H9 (cell line): ENCODE measurements at regions not wholly inside any gene's neighbourhood (a gene's known extent, or its start where the extent isn't known, plus 50 kb on each side); places are given as distances from the start of the nearest gene placed in this dataset.

Experiments
- DNase-seq: peaks from one replicate; pipeline ENCODE4 v3.0.0-alpha.2; 2017
- H2AFZ ChIP-seq: one replicate; pipeline ENCODE4 v1.6.1; 2013; ENCODE audit warnings: mild to moderate bottlenecking, low read length, control low read depth, moderate library complexity
- H2AK5ac ChIP-seq: 2 replicates; pipeline ENCODE4 v1.6.1; 2013; ENCODE audit warnings: low read length, control low read depth, mixed read lengths; ENCODE audit not compliant: insufficient read length
- H2BK120ac ChIP-seq: one replicate; pipeline ENCODE4 v1.6.1; 2013; ENCODE audit warnings: low read depth, mild to moderate bottlenecking, low read length, control low read depth, inconsistent platforms; ENCODE audit not compliant: poor library complexity, severe bottlenecking
- H2BK12ac ChIP-seq: 2 replicates; pipeline ENCODE4 v1.6.1; 2013; ENCODE audit warnings: low read length, control low read depth, mixed read lengths, low read depth; ENCODE audit not compliant: insufficient read length
- H2BK15ac ChIP-seq: 2 replicates; pipeline ENCODE4 v1.6.1; 2013; ENCODE audit warnings: low read depth, low read length, control low read depth
- H2BK20ac ChIP-seq: one replicate; pipeline ENCODE4 v1.6.1; 2013; ENCODE audit warnings: low read depth, mild to moderate bottlenecking, low read length, control low read depth, inconsistent platforms; ENCODE audit not compliant: poor library complexity, severe bottlenecking
- H2BK5ac ChIP-seq: 2 replicates; pipeline ENCODE4 v1.6.1; 2013; ENCODE audit warnings: low read length, control low read depth, mixed read lengths; ENCODE audit not compliant: insufficient read length
- H3K14ac ChIP-seq: 2 replicates; pipeline ENCODE4 v1.6.1; 2013; ENCODE audit warnings: low read length, control low read depth; ENCODE audit not compliant: insufficient read depth
- H3K18ac ChIP-seq: 2 replicates; pipeline ENCODE4 v1.6.1; 2013; ENCODE audit warnings: low read depth, mild to moderate bottlenecking, mixed read lengths, low read length, control low read depth; ENCODE audit not compliant: insufficient read length
- H3K23ac ChIP-seq: 2 replicates; pipeline ENCODE4 v1.6.1; 2013; ENCODE audit warnings: low read length, control low read depth, mixed read lengths, low read depth; ENCODE audit not compliant: insufficient read length
- H3K23me2 ChIP-seq: 2 replicates; pipeline ENCODE4 v1.6.1; 2013; ENCODE audit warnings: low read depth, mild to moderate bottlenecking, mixed read lengths, low read length, control low read depth; ENCODE audit not compliant: insufficient read length, poor library complexity, severe bottlenecking
- H3K27ac ChIP-seq: 2 replicates; pipeline ENCODE4 v1.5.1; 2013; ENCODE audit warnings: low read length, control low read depth, mixed read lengths, low read depth; ENCODE audit not compliant: insufficient read length
- H3K27me3 ChIP-seq: 2 replicates; pipeline ENCODE4 v1.6.1; 2013; ENCODE audit warnings: low read length, control low read depth, inconsistent platforms; ENCODE audit not compliant: insufficient read depth
- H3K4ac ChIP-seq: 2 replicates; pipeline ENCODE4 v1.6.1; 2013; ENCODE audit warnings: low read depth, mild to moderate bottlenecking, control low read depth, inconsistent platforms, low read length, moderate library complexity
- H3K4me1 ChIP-seq: 2 replicates; pipeline ENCODE4 v1.6.1; 2013; ENCODE audit warnings: low read length, control low read depth, inconsistent platforms; ENCODE audit not compliant: insufficient read depth
- H3K4me2 ChIP-seq: 2 replicates; pipeline ENCODE4 v1.6.1; 2013; ENCODE audit warnings: low read length, control low read depth, mixed read lengths; ENCODE audit not compliant: insufficient read length, insufficient read depth
- H3K56ac ChIP-seq: 2 replicates; pipeline ENCODE4 v1.6.1; 2013; ENCODE audit warnings: low read depth, mild to moderate bottlenecking, mixed read lengths, low read length, control low read depth; ENCODE audit not compliant: insufficient read length
- H3K79me1 ChIP-seq: 2 replicates; pipeline ENCODE4 v1.6.1; 2013; ENCODE audit warnings: low read depth, mild to moderate bottlenecking, moderate library complexity, low read length, control low read depth, inconsistent platforms; ENCODE audit not compliant: insufficient read depth, poor library complexity, severe bottlenecking
- H3K79me2 ChIP-seq: 2 replicates; pipeline ENCODE4 v1.6.1; 2013; ENCODE audit warnings: low read length, control low read depth, inconsistent platforms; ENCODE audit not compliant: insufficient read depth
- H3K9ac ChIP-seq: 2 replicates; pipeline ENCODE4 v1.6.1; 2013; ENCODE audit warnings: low read length, control low read depth, mixed read lengths; ENCODE audit not compliant: insufficient read length; ENCODE audit errors: extremely low read depth
- H3K9me3 ChIP-seq: one replicate; pipeline ENCODE4 v1.6.1; 2013; ENCODE audit warnings: low read depth, low read length, inconsistent platforms; ENCODE audit not compliant: control insufficient read depth
- H3T11ph ChIP-seq: one replicate; pipeline ENCODE4 v1.6.1; 2013; ENCODE audit warnings: mild to moderate bottlenecking, low read length, control low read depth, inconsistent platforms
- H4K20me1 ChIP-seq: one replicate; pipeline ENCODE4 v1.6.1; 2013; ENCODE audit not compliant: control insufficient read depth, insufficient read length, insufficient read depth
- H4K5ac ChIP-seq: 2 replicates; pipeline ENCODE4 v1.6.1; 2013; ENCODE audit warnings: low read depth, mild to moderate bottlenecking, mixed read lengths, low read length, control low read depth; ENCODE audit not compliant: insufficient read length
- H4K8ac ChIP-seq: replicated peaks from 2 replicates; pipeline ENCODE4 v1.6.1; 2013; ENCODE audit warnings: low read length, control low read depth, mixed read lengths, low read depth; ENCODE audit not compliant: insufficient read length
- H4K91ac ChIP-seq: 2 replicates; pipeline ENCODE4 v1.6.1; 2013; ENCODE audit warnings: low read depth, mild to moderate bottlenecking, moderate library complexity, mixed read lengths, low read length, control low read depth; ENCODE audit not compliant: insufficient read length
- H3K27ac Mint-ChIP-seq, 3 experiments: 2 replicates in 2 of 3; 3 replicates in 1 of 3; pipeline ENCODE4 v1.8.0; 2020 to 2021; ENCODE audit warnings: mixed read lengths in 3 of 3, mild to moderate bottlenecking in 1 of 3, moderate library complexity in 1 of 3
- H3K27me3 Mint-ChIP-seq: 2 replicates; pipeline ENCODE4 v1.8.0; 2021; ENCODE audit warnings: low read depth, mild to moderate bottlenecking, moderate library complexity, mixed read lengths
- H3K36me3 Mint-ChIP-seq, 3 experiments: 2 replicates in 2 of 3; 3 replicates in 1 of 3; pipeline ENCODE4 v1.8.0; 2020 to 2021; ENCODE audit warnings: low read depth in 3 of 3, mixed read lengths in 3 of 3; ENCODE audit not compliant: insufficient read depth in 1 of 3
- H3K4me1 Mint-ChIP-seq, 2 experiments: 2 replicates each; pipeline ENCODE4 v1.8.0; 2020; ENCODE audit warnings: mixed read lengths in 2 of 2
- H3K4me3 Mint-ChIP-seq, 2 experiments: 2 replicates in 1 of 2; 3 replicates in 1 of 2; pipeline ENCODE4 v1.8.0; 2020 to 2021; ENCODE audit warnings: mild to moderate bottlenecking in 2 of 2, mixed read lengths in 2 of 2, moderate library complexity in 1 of 2
- H3K9me3 Mint-ChIP-seq, 2 experiments: 2 replicates in 1 of 2; 3 replicates in 1 of 2; pipeline ENCODE4 v1.8.0; 2020; ENCODE audit warnings: mild to moderate bottlenecking in 2 of 2, mixed read lengths in 2 of 2, moderate library complexity in 1 of 2
- WGBS: extraction: QIAGEN DNeasy Blood & Tissue Kit; methylation state at CpG from one replicate; pipeline ENCODE4 v1.1.7; 2013; ENCODE audit warnings: missing lambda C conversion rate, low lambda C conversion rate, mixed read lengths; ENCODE audit not compliant: insufficient read length; ENCODE audit errors: extremely low coverage; 5-methylcytosine and 5-hydroxymethylcytosine counted together
- TF ChIP-seq, protein P1 (sequence below): fragments of 200-600 bp; sonication (generic); conservative IDR thresholded peaks from 3 replicates; pipeline ENCODE4 v1.8.0; 2021; ENCODE audit warnings: antibody characterized with exemption, mild to moderate bottlenecking

DNA sequence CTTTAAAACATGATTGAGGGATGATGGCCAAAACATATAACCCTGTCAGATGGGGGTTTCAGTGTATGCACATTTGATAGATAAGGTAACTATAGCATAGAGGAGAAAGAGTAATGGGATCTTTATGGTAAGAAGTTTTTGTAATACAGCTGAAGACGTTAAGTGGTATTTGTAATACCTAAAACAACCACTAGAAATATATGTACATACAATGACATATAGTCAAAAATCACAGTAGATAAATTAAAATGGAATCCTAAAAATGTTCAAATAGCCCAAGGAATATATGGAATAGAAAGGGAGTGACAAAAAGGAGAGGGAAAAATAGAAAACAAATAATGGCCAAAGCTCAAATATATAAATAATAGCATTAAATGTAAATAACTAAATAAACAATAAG lies 371.3 kb upstream of the FSTL5 start:
- no peaks in the 10 kb centered on the region for H3K27me3 ChIP-seq
- no peak overlapping the region for H3T11ph ChIP-seq
- H3K4me1 Mint-ChIP-seq, result no peaks in the 10 kb centered on the region

More for the DNA sequence above, 371.3 kb upstream of the FSTL5 start:
- H2BK12ac ChIP-seq, result no peak overlapping the region
- H3K18ac ChIP-seq, result no peak overlapping the region
- H2AK5ac ChIP-seq, result no peak overlapping the region
- no peak overlapping the region for H3K56ac ChIP-seq
- H4K20me1 ChIP-seq, result no peaks in the 10 kb centered on the region
- no peak overlapping the region for H2AFZ ChIP-seq
- H3K9me3 Mint-ChIP-seq, result peaks cover 2 to 3% of the 10 kb centered on the region in 2 experiments; a peak in 3 of 5 replicates
- H3K27ac Mint-ChIP-seq, result no peak overlapping the region
- H3K4me3 Mint-ChIP-seq, result no peak overlapping the region
- H2BK20ac ChIP-seq, result no peak overlapping the region
- H3K27me3 Mint-ChIP-seq, result no peaks in the 10 kb centered on the region; the same call in 1 of the 2 replicates
- H3K4me1 ChIP-seq, result no peaks in the 10 kb centered on the region
- no peaks in the 10 kb centered on the region for H3K9me3 ChIP-seq
- H2BK5ac ChIP-seq, result no peak overlapping the region
- TF ChIP-seq, protein P1, sequence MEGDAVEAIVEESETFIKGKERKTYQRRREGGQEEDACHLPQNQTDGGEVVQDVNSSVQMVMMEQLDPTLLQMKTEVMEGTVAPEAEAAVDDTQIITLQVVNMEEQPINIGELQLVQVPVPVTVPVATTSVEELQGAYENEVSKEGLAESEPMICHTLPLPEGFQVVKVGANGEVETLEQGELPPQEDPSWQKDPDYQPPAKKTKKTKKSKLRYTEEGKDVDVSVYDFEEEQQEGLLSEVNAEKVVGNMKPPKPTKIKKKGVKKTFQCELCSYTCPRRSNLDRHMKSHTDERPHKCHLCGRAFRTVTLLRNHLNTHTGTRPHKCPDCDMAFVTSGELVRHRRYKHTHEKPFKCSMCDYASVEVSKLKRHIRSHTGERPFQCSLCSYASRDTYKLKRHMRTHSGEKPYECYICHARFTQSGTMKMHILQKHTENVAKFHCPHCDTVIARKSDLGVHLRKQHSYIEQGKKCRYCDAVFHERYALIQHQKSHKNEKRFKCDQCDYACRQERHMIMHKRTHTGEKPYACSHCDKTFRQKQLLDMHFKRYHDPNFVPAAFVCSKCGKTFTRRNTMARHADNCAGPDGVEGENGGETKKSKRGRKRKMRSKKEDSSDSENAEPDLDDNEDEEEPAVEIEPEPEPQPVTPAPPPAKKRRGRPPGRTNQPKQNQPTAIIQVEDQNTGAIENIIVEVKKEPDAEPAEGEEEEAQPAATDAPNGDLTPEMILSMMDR, result peak; percentile 37; the same call in 2 of the 3 replicates
- H3K79me2 ChIP-seq, result no peaks in the 10 kb centered on the region
- H3K23ac ChIP-seq, result no peak overlapping the region
- H4K91ac ChIP-seq, result no peak overlapping the region
- no CpG with 5 or more reads among the region's 1 CpG for WGBS
- H4K5ac ChIP-seq, result no peak overlapping the region
- no peak overlapping the region for H3K4ac ChIP-seq
- H3K27ac ChIP-seq, result no peak overlapping the region
- no peak overlapping the region for H3K4me2 ChIP-seq
- no peaks in the 10 kb centered on the region for H3K23me2 ChIP-seq
- H2BK15ac ChIP-seq, result no peak overlapping the region
- peaks cover 0 to 6% (median 1%) of the 10 kb centered on the region in 3 experiments; a peak in 2 of 7 replicates for H3K36me3 Mint-ChIP-seq
- H3K9ac ChIP-seq, result no peak overlapping the region
- H3K79me1 ChIP-seq, result no peaks in the 10 kb centered on the region
- no peak overlapping the region for H3K14ac ChIP-seq
- no peak overlapping the region for H4K8ac ChIP-seq
- no peak overlapping the region for H2BK120ac ChIP-seq
- no peak for DNase-seq
